ENCODE measurements at regions not wholly inside any gene's neighbourhood (a gene's known extent, or its start where the extent isn't known, plus 50 kb on each side); places are given as distances from the start of the nearest gene placed in this dataset.

DNA sequence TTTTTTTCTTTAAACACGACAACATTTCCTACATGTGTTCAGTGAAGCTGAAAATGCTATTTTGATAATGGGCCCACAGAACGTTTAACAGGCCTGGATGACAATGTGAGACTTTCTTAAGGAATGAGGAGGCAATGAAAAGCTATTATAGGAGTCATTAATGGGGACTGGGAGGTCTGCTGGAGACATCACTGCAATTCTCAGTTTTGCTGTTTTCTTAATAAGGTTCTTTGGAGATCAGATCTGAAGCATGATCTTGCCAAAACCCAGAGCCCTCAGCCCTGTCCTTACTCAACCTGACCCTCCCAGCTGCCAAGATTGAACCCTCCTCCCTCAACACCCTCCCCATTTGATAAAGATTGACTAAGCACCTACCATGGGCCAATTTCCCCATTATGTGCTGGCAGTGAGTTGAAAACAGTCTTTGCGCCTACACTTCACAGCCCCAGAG lies 353.1 kb downstream of the MAFB start:
- no peak for DNase-seq (ENCODE audit: low read depth in 1 of 2, low spot score in 2 of 2)
- Histone ChIP-seq H4K20me1 (replicated peaks in 1 of 2; ENCODE audit: control insufficient read depth in 1 of 2, insufficient read depth in 2 of 2, low read length in 2 of 2) (no peaks in the 10 kb centered on the region), H3K36me3 (ENCODE audit: control insufficient read depth in 2 of 4, insufficient read depth in 4 of 4, low read length in 3 of 4) (no peaks in the 10 kb centered on the region), H3K18ac (ENCODE audit: extremely low read depth, low read length) (no peak overlapping the region), H3K4me2 (ENCODE audit: insufficient read depth in 1 of 2, low read depth in 2 of 2, low read length in 2 of 2) (no peak overlapping the region), H3K79me2 (ENCODE audit: control insufficient read depth in 1 of 2, insufficient read depth in 2 of 2, low read length in 2 of 2) (no peaks in the 10 kb centered on the region), H3K9ac (replicated peaks in 1 of 4; ENCODE audit: extremely low read depth in 1 of 4, low read depth in 3 of 4, low read length in 3 of 4) (no peak overlapping the region), H3K14ac (ENCODE audit: insufficient read length) (no peak overlapping the region), H4K91ac (replicated peaks; ENCODE audit: insufficient read length, low read length) (no peak overlapping the region), H3K27ac (ENCODE audit: low read depth, low read length) (no peak overlapping the region), H3K4me3 (ENCODE audit: extremely low read depth in 1 of 4, insufficient read depth in 2 of 4, low read depth in 3 of 4, low read length in 4 of 4) (no peak overlapping the region), H3K4ac (replicated peaks; ENCODE audit: insufficient read length, low read depth, low read length) (no peak overlapping the region), H4K5ac (ENCODE audit: insufficient read length, low read depth, low read length) (no peak overlapping the region), H2AK5ac (ENCODE audit: low read depth, low read length) (no peak overlapping the region), H2BK15ac (ENCODE audit: low read length) (no peak overlapping the region), H3K56ac (replicated peaks; ENCODE audit: insufficient read length, low read depth, low read length) (no peak overlapping the region), H4K8ac (ENCODE audit: extremely low read depth, insufficient read depth, low read length) (no peak overlapping the region), H2BK12ac (ENCODE audit: low read depth, low read length) (no peak overlapping the region), H3K4me1 (replicated peaks in 1 of 4; ENCODE audit: control insufficient read depth in 3 of 4, insufficient read depth in 4 of 4, low read length in 3 of 4) (no peaks in the 10 kb centered on the region), H3K23me2 (ENCODE audit: low read depth, low read length) (no peaks in the 10 kb centered on the region), H2BK20ac (ENCODE audit: low read length) (no peak overlapping the region), H3K27me3 (replicated peaks in 1 of 4; ENCODE audit: control insufficient read depth in 3 of 4, extremely low read depth in 1 of 4, insufficient read depth in 3 of 4, low read length in 3 of 4) (no peaks in the 10 kb centered on the region), H2BK5ac (ENCODE audit: low read depth, low read length) (no peak overlapping the region), H3K79me1 (ENCODE audit: low read depth, low read length) (no peaks in the 10 kb centered on the region), H2BK120ac (replicated peaks; ENCODE audit: low read depth, low read length) (no peak overlapping the region), H2AFZ (ENCODE audit: low read length) (no peak overlapping the region), H3K9me3 (ENCODE audit: insufficient read depth in 2 of 2, low read depth in 1 of 2, low read length in 1 of 2) (no peaks in the 10 kb centered on the region), H3K23ac (ENCODE audit: insufficient read length) (no peak overlapping the region)
- 87% methylated on average over 3 of the region's 3 CpGs; no CpG with 5 or more reads in 1 of the 2 experiments for WGBS, 2 experiments (ENCODE audit: extremely low coverage in 1 of 2, insufficient coverage in 1 of 2, insufficient read length in 1 of 2, insufficient replicate concordance in 2 of 2, low coverage in 1 of 2, low lambda C conversion rate in 2 of 2, missing lambda C conversion rate in 1 of 2)
- POLR2A ChIA-PET (ENCODE audit: partially characterized antibody), result no interaction called here
- CTCF ChIA-PET (ENCODE audit: partially characterized antibody), result interaction anchor here (2.9 kb wide), 1 partner anchor 68 kb away, joined by 8 read pairs; no protein-coding TSS in a partner anchor
- FAIRE-seq, result no peak
- TF ChIP-seq, protein P1, sequence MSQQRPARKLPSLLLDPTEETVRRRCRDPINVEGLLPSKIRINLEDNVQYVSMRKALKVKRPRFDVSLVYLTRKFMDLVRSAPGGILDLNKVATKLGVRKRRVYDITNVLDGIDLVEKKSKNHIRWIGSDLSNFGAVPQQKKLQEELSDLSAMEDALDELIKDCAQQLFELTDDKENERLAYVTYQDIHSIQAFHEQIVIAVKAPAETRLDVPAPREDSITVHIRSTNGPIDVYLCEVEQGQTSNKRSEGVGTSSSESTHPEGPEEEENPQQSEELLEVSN (IDR thresholded peaks at IDR 0.05), result no peak
- TF ChIP-seq TAF7 (optimal IDR thresholded peaks at IDR 0.05; ENCODE audit: borderline replicate concordance, low read depth, low read length) (no peak), RAD21 (IDR thresholded peaks at IDR 0.05 in 1 of 2, conservative IDR thresholded peaks at IDR 0.05 in 1 of 2; ENCODE audit: low read depth in 2 of 2, low read length in 2 of 2) (no peak), TBP (IDR thresholded peaks at IDR 0.05; ENCODE audit: low read depth, low read length) (no peak), FOSL1 (IDR thresholded peaks at IDR 0.05; ENCODE audit: insufficient read depth, low read depth, low read length) (no peak), SAP30 (IDR thresholded peaks at IDR 0.05; ENCODE audit: insufficient read depth, insufficient replicate concordance, low read length) (no peak), JUN (IDR thresholded peaks at IDR 0.05; ENCODE audit: low read depth, low read length) (no peak), PHF8 (conservative IDR thresholded peaks at IDR 0.05; ENCODE audit: low read depth, low read length) (no peak), POLR2AphosphoS5 (IDR thresholded peaks at IDR 0.05; ENCODE audit: low read depth, low read length) (no peak), ASH2L (IDR thresholded peaks at IDR 0.05; ENCODE audit: low read length) (no peak), POU5F1 (IDR thresholded peaks at IDR 0.05; ENCODE audit: low read depth, low read length) (no peak), BRCA1 (IDR thresholded peaks at IDR 0.05; ENCODE audit: low read depth, low read length) (no peak)
- TF ChIP-seq, protein P2, sequence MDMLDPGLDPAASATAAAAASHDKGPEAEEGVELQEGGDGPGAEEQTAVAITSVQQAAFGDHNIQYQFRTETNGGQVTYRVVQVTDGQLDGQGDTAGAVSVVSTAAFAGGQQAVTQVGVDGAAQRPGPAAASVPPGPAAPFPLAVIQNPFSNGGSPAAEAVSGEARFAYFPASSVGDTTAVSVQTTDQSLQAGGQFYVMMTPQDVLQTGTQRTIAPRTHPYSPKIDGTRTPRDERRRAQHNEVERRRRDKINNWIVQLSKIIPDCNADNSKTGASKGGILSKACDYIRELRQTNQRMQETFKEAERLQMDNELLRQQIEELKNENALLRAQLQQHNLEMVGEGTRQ (IDR thresholded peaks at IDR 0.05; ENCODE audit: low read length), result no peak
